HEK293 (cell line): ENCODE measurements at regions not wholly inside any gene's neighbourhood (a gene's known extent, or its start where the extent isn't known, plus 50 kb on each side); places are given as distances from the start of the nearest gene placed in this dataset.

Experiments used
- CTCF ChIA-PET: fragments of 350-600 bp; formaldehyde crosslinking; extraction: SDS; loops from one replicate; lab custom pipeline; 2021; ENCODE audit warnings: antibody characterized with exemption; lab: Yijun Ruan, JAX
- POLR2A ChIA-PET: fragments of 300-600 bp; formaldehyde crosslinking; extraction: SDS; loops from one replicate; lab custom pipeline; 2020; ENCODE audit warnings: antibody characterized with exemption, inconsistent platforms; lab: Yijun Ruan, JAX
- H3K27ac ChIP-seq: fragments of 200-500 bp; sonication (Bioruptor generic); 2 replicates; pipeline ENCODE4 v1.5.1; 2014; ENCODE audit warnings: low read depth, low read length, control low read depth, inconsistent platforms; ENCODE audit errors: extremely low read depth
- H3K36me3 ChIP-seq, 2 experiments: fragments of 200-500 bp in 1 of 2; sonication (Bioruptor generic) in 1 of 2; 1 replicate in 1 of 2; 2 replicates in 1 of 2; pipeline ENCODE4 v1.5.1; 2014 to 2017; ENCODE audit warnings: inconsistent platforms in 2 of 2, low read length in 2 of 2; ENCODE audit not compliant: control insufficient read depth in 2 of 2, insufficient read depth in 1 of 2
- H3K4me1 ChIP-seq: fragments of 200-500 bp; sonication (Bioruptor generic); 2 replicates; pipeline ENCODE4 v1.5.1; 2014; ENCODE audit warnings: mild to moderate bottlenecking, low read length, inconsistent platforms; ENCODE audit not compliant: control insufficient read depth, insufficient read depth
- H3K4me3 ChIP-seq: 2 replicates; pipeline ENCODE4 v1.5.1; 2011; ENCODE audit warnings: low read depth, mild to moderate bottlenecking, control low read depth, low read length, moderate library complexity
- H3K9me3 ChIP-seq: fragments of 200-500 bp; sonication (Bioruptor generic); 2 replicates; pipeline ENCODE4 v1.5.1; 2014; ENCODE audit warnings: low read depth, low read length, inconsistent platforms; ENCODE audit not compliant: control insufficient read depth, insufficient read depth
- BCL11B ChIP-seq: fragments of 450-650 bp; formaldehyde crosslinking; IDR thresholded peaks from 2 replicates; pipeline ENCODE4 v1.5.1; 2016; ENCODE audit warnings: low read depth, missing biosample characterization, missing genetic modification characterization
- ELK4 ChIP-seq: IDR thresholded peaks from 2 replicates; pipeline ENCODE4 v1.6.1; 2011; ENCODE audit warnings: mild to moderate bottlenecking, low read depth, low read length, borderline replicate concordance
- GLIS1 ChIP-seq: fragments of 450-650 bp; formaldehyde crosslinking; IDR thresholded peaks from 2 replicates; pipeline ENCODE4 v1.5.1; 2016; ENCODE audit warnings: missing biosample characterization, missing genetic modification characterization
- KLF1 ChIP-seq: fragments of 450-650 bp; formaldehyde crosslinking; IDR thresholded peaks from 2 replicates; pipeline ENCODE4 v1.5.1; 2016; ENCODE audit warnings: missing biosample characterization, missing genetic modification characterization
- KLF10 ChIP-seq: fragments of 450-650 bp; IDR thresholded peaks from 2 replicates; pipeline ENCODE4 v1.5.1; 2018; ENCODE audit warnings: missing biosample characterization, mild to moderate bottlenecking, missing genetic modification characterization
- MYNN ChIP-seq: fragments of 450-650 bp; formaldehyde crosslinking; IDR thresholded peaks from 2 replicates; pipeline ENCODE4 v1.5.1; 2016; ENCODE audit warnings: missing biosample characterization, missing genetic modification characterization, borderline replicate concordance
- PATZ1 ChIP-seq: fragments of 450-650 bp; formaldehyde crosslinking; IDR thresholded peaks from 2 replicates; pipeline ENCODE4 v1.5.1; 2016; ENCODE audit warnings: missing biosample characterization, missing genetic modification characterization
- PRDM1 ChIP-seq: fragments of 450-650 bp; formaldehyde crosslinking; IDR thresholded peaks from 2 replicates; pipeline ENCODE4; 2016; ENCODE audit warnings: missing biosample characterization, missing genetic modification characterization
- REPIN1 ChIP-seq: fragments of 450-650 bp; formaldehyde crosslinking; IDR thresholded peaks from 2 replicates; pipeline ENCODE4 v1.5.1; 2017; ENCODE audit warnings: missing biosample characterization, missing genetic modification characterization, low read depth
- ZBTB49 ChIP-seq: fragments of 450-650 bp; formaldehyde crosslinking; IDR thresholded peaks from 2 replicates; pipeline ENCODE4 v1.5.1; 2016; ENCODE audit warnings: missing biosample characterization, missing genetic modification characterization, low read depth
- ZNF132 ChIP-seq: fragments of 450-650 bp; formaldehyde crosslinking; IDR thresholded peaks from 2 replicates; pipeline ENCODE4 v1.5.1; 2017; ENCODE audit warnings: missing biosample characterization, missing genetic modification characterization, borderline replicate concordance
- ZNF214 ChIP-seq: fragments of 450-650 bp; formaldehyde crosslinking; IDR thresholded peaks from 2 replicates; pipeline ENCODE4 v1.5.1; 2017; ENCODE audit warnings: missing biosample characterization, mild to moderate bottlenecking, missing genetic modification characterization, borderline replicate concordance
- ZNF23 ChIP-seq: fragments of 450-650 bp; formaldehyde crosslinking; IDR thresholded peaks from 2 replicates; pipeline ENCODE4 v1.5.1; 2016; ENCODE audit warnings: missing biosample characterization, missing genetic modification characterization, borderline replicate concordance
- ZNF248 ChIP-seq: fragments of 450-650 bp; formaldehyde crosslinking; IDR thresholded peaks from 2 replicates; pipeline ENCODE4 v1.5.1; 2017; ENCODE audit warnings: missing biosample characterization, missing genetic modification characterization
- ZNF311 ChIP-seq: fragments of 450-650 bp; formaldehyde crosslinking; IDR thresholded peaks from 2 replicates; pipeline ENCODE4 v1.5.1; 2017; ENCODE audit warnings: missing biosample characterization, missing genetic modification characterization, borderline replicate concordance
- ZNF324 ChIP-seq: fragments of 450-650 bp; formaldehyde crosslinking; IDR thresholded peaks from 2 replicates; pipeline ENCODE4 v1.5.1; 2016; ENCODE audit warnings: missing biosample characterization, missing genetic modification characterization
- ZNF335 ChIP-seq: fragments of 450-650 bp; formaldehyde crosslinking; conservative IDR thresholded peaks from 2 replicates; pipeline ENCODE4 v1.5.1; 2016; ENCODE audit warnings: missing biosample characterization, missing genetic modification characterization
- ZNF350 ChIP-seq: fragments of 450-650 bp; formaldehyde crosslinking; IDR thresholded peaks from 2 replicates; pipeline ENCODE4 v1.5.0; 2017; ENCODE audit warnings: missing biosample characterization, mild to moderate bottlenecking, missing genetic modification characterization
- ZNF513 ChIP-seq: fragments of 450-650 bp; IDR thresholded peaks from 2 replicates; pipeline ENCODE4 v1.5.1; 2018; ENCODE audit warnings: missing biosample characterization, missing genetic modification characterization
- ZNF555 ChIP-seq: fragments of 450-650 bp; formaldehyde crosslinking; conservative IDR thresholded peaks from 2 replicates; pipeline ENCODE4 v1.5.1; 2017; ENCODE audit warnings: missing biosample characterization, mild to moderate bottlenecking, missing genetic modification characterization, inconsistent platforms
- ZNF561 ChIP-seq: fragments of 450-650 bp; IDR thresholded peaks from 2 replicates; pipeline ENCODE4 v1.5.1; 2018; ENCODE audit warnings: missing biosample characterization, missing genetic modification characterization, borderline replicate concordance
- ZNF791 ChIP-seq: fragments of 450-650 bp; formaldehyde crosslinking; IDR thresholded peaks from 2 replicates; pipeline ENCODE4 v1.5.1; 2016; ENCODE audit warnings: missing biosample characterization, missing genetic modification characterization
- ZSCAN16 ChIP-seq: fragments of 450-650 bp; formaldehyde crosslinking; IDR thresholded peaks from 2 replicates; pipeline ENCODE4 v1.5.1; 2016; ENCODE audit warnings: missing biosample characterization, missing genetic modification characterization
- TF ChIP-seq, protein P1 (sequence below): fragments of 450-650 bp; formaldehyde crosslinking; IDR thresholded peaks from 2 replicates; pipeline ENCODE4 v1.5.1; 2016; ENCODE audit warnings: missing biosample characterization, missing genetic modification characterization
- TF ChIP-seq, protein P2 (sequence below): sonication (generic); formaldehyde crosslinking; IDR thresholded peaks from 2 replicates; pipeline ENCODE4 v1.8.1; 2022; ENCODE audit warnings: mild to moderate bottlenecking, moderate library complexity, missing genetic modification reagents

- TF ChIP-seq, protein P1, sequence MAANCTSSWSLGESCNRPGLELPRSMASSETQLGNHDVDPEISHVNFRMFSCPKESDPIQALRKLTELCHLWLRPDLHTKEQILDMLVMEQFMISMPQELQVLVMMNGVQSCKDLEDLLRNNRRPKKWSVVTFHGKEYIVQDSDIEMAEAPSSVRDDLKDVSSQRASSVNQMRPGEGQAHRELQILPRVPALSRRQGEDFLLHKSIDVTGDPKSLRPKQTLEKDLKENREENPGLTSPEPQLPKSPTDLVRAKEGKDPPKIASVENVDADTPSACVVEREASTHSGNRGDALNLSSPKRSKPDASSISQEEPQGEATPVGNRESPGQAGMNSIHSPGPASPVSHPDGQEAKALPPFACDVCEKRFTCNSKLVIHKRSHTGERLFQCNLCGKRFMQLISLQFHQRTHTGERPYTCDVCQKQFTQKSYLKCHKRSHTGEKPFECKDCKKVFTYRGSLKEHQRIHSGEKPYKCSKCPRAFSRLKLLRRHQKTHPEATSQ, result no peak
- TF ChIP-seq ZNF561 (no peak), ZNF791 (tag by site-specific recombination) (no peak), BCL11B (tag by site-specific recombination) (no peak), ZNF132 (tag by site-specific recombination) (no peak)
- TF ChIP-seq, protein P2, sequence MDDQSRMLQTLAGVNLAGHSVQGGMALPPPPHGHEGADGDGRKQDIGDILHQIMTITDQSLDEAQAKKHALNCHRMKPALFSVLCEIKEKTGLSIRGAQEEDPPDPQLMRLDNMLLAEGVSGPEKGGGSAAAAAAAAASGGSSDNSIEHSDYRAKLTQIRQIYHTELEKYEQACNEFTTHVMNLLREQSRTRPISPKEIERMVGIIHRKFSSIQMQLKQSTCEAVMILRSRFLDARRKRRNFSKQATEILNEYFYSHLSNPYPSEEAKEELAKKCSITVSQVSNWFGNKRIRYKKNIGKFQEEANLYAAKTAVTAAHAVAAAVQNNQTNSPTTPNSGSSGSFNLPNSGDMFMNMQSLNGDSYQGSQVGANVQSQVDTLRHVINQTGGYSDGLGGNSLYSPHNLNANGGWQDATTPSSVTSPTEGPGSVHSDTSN, result no peak
Measured at GRCh38 chr10:10279906-10280305, 737.8 kb upstream of the CELF2 start (continued).

DNA sequence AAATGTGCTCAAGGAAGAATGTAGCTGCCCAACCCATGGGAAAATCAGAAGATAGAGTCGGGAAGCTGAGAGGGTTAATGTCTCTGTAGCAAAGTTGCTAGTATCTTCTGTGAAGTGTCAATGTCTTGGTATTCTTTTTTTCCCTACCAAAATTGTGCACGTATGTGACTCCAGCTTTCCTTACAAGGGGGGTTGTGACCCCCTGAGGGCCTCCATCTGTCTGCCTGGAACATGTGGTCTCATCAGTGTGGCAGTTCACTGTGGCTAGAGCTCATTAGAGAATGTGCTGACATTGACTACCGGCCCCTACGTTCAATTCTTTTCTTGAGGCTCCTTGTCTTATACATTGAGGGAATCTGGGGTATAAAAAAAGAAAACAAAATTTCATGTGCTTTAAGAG, 725.2 kb upstream of the CELF2 start:
- no peaks in the 10 kb centered on the region for H3K36me3 ChIP-seq
- no peak overlapping the region for H3K4me3 ChIP-seq
- POLR2A ChIA-PET, result no interaction called here
- H3K27ac ChIP-seq, result no peak overlapping the region
- CTCF ChIA-PET, result no interaction called here
- TF ChIP-seq ZBTB49 (tag by site-specific recombination) (no peak), ZNF555 (no peak), ZNF324 (tag by site-specific recombination) (no peak), MYNN (tag by site-specific recombination) (no peak), ELK4 (no peak), KLF1 (tag by site-specific recombination) (no peak), ZNF214 (tag by site-specific recombination) (no peak), ZNF248 (no peak), ZNF311 (tag by site-specific recombination) (no peak), REPIN1 (tag by site-specific recombination) (no peak), ZNF23 (tag by site-specific recombination) (no peak), ZSCAN16 (tag by site-specific recombination) (no peak), ZNF350 (tag by site-specific recombination) (no peak), PRDM1 (tag by site-specific recombination) (no peak), PATZ1 (tag by site-specific recombination) (no peak), ZNF335 (tag by site-specific recombination) (no peak), GLIS1 (tag by site-specific recombination) (no peak), ZNF513 (tag by site-specific recombination) (no peak), KLF10 (tag by site-specific recombination) (no peak)
- no peaks in the 10 kb centered on the region for H3K9me3 ChIP-seq
- no peaks in the 10 kb centered on the region for H3K4me1 ChIP-seq
